ENCODE measurements at regions not wholly inside any gene's neighbourhood (a gene's known extent, or its start where the extent isn't known, plus 50 kb on each side); places are given as distances from the start of the nearest gene placed in this dataset.

- ChIA-PET CTCF (no interaction called here), POLR2A (no interaction called here)
- dilution Hi-C loops (cut with MboI; ENCODE audit: extremely low pct_ligation_motif_present, low sequenced_read_pairs) (no loop called here), intact Hi-C loops (cut with micrococcal nuclease) (no loop called here)
- FAIRE-seq (no peak), DNase-seq (ENCODE audit: low read depth, low spot score) (no peak)
- Histone ChIP-seq H4K20me1 (replicated peaks; ENCODE audit: control insufficient read depth, extremely low read depth, insufficient read depth, low read length) (no peaks in the 10 kb centered on the region), H2AFZ (ENCODE audit: low read depth, low read length) (no peak overlapping the region), H3K79me2 (ENCODE audit: control insufficient read depth, insufficient read depth, low read length) (no peaks in the 10 kb centered on the region), H3K9ac (replicated peaks; ENCODE audit: extremely low read depth, insufficient read depth, low read length) (no peak overlapping the region), H3K9me1 (replicated peaks; ENCODE audit: control insufficient read depth, extremely low read depth, insufficient read depth, low read length) (no peaks in the 10 kb centered on the region), H3K27me3 (ENCODE audit: control insufficient read depth in 2 of 2, insufficient read depth in 2 of 2, low read length in 2 of 2) (no peaks in the 10 kb centered on the region), H3K27ac (ENCODE audit: insufficient read depth, low read depth, low read length) (no peak overlapping the region), H3K4me1 (ENCODE audit: control insufficient read depth, extremely low read depth, insufficient read depth, low read length) (no peaks in the 10 kb centered on the region), H3K36me3 (ENCODE audit: control insufficient read depth in 2 of 2, extremely low read depth in 1 of 2, insufficient read depth in 2 of 2, low read length in 2 of 2) (no peaks in the 10 kb centered on the region), H3K9me3 (replicated peaks; ENCODE audit: control insufficient read depth, insufficient read depth, low read length) (peaks cover 1% of the 10 kb centered on the region), H3K4me3 (replicated peaks in 1 of 3; ENCODE audit: insufficient read depth in 1 of 3, low read depth in 1 of 3, low read length in 3 of 3) (no peak overlapping the region), H3K4me2 (ENCODE audit: insufficient read depth, low read length) (no peak overlapping the region)
- BruUV-seq (replicated peaks): no TSS peak
- no peak for TF ChIP-seq GATA2 (IDR thresholded peaks at IDR 0.05; ENCODE audit: insufficient read depth, insufficient read length, low read depth, low read length)
- TF ChIP-seq CTCF (IDR thresholded peaks at IDR 0.05; ENCODE audit: extremely low read depth in 1 of 2, insufficient read depth in 1 of 2, low read depth in 1 of 2, low read length in 2 of 2): no peak
- no peak for TF ChIP-seq FOS (IDR thresholded peaks at IDR 0.05; ENCODE audit: borderline replicate concordance, insufficient read depth, low read length)
- TF ChIP-seq MAX (IDR thresholded peaks at IDR 0.05; ENCODE audit: insufficient read depth, insufficient read length): no peak
- no peak for TF ChIP-seq JUN (IDR thresholded peaks at IDR 0.05; ENCODE audit: borderline replicate concordance, insufficient read depth, insufficient read length, low read depth)
- no peak for TF ChIP-seq MYC (IDR thresholded peaks at IDR 0.05; ENCODE audit: low read depth, low read length)
- TF ChIP-seq POLR2AphosphoS5 (IDR thresholded peaks at IDR 0.05; ENCODE audit: insufficient read depth, low read depth, low read length): no peak
- no peak for TF ChIP-seq EZH2 (IDR thresholded peaks at IDR 0.05; ENCODE audit: borderline replicate concordance, low read depth, low read length, severe bottlenecking)
- TF ChIP-seq POLR2A (IDR thresholded peaks at IDR 0.05; ENCODE audit: low read depth, low read length): no peak
Measured at GRCh38 chr6:115270953-115271352, 789.7 kb downstream of the FRK start.
